ENCODE measurements at regions not wholly inside any gene's neighbourhood (a gene's known extent, or its start where the extent isn't known, plus 50 kb on each side); places are given as distances from the start of the nearest gene placed in this dataset.

- no peak for TF ChIP-seq CTCF (IDR thresholded peaks at IDR 0.05)
- no peak for TF ChIP-seq POLR2AphosphoS5 (IDR thresholded peaks at IDR 0.05)
- no peak for TF ChIP-seq POLR2A (IDR thresholded peaks at IDR 0.05)
These were observed 121.0 kb upstream of the GJE1 start for GRCh38 chr6:142011775-142012174.
